NCI-H460 (cell line): ENCODE measurements at regions not wholly inside any gene's neighbourhood (a gene's known extent, or its start where the extent isn't known, plus 50 kb on each side); places are given as distances from the start of the nearest gene placed in this dataset.
"Not testable (repeated sequence)": the region's sequence is repeated elsewhere in the genome, so short reads cannot be mapped to it uniquely, and the experiment has no call there.

Source experiments
- DNase-seq: peaks from one replicate; pipeline ENCODE4 v3.0.0-alpha.2; 2016; ENCODE audit warnings: low read depth; ENCODE audit errors: extremely low read depth

GRCh38 chr6:14573267-14573666, 455.7 kb downstream of the CD83 start:
- no peak for DNase-seq

- DNase-seq = no peak
These were observed 456.2 kb downstream of the CD83 start for GRCh38 chr6:14573703-14574290.

- no peak for DNase-seq
These were observed 458.4 kb downstream of the CD83 start for GRCh38 chr6:14575961-14576360.

DNA sequence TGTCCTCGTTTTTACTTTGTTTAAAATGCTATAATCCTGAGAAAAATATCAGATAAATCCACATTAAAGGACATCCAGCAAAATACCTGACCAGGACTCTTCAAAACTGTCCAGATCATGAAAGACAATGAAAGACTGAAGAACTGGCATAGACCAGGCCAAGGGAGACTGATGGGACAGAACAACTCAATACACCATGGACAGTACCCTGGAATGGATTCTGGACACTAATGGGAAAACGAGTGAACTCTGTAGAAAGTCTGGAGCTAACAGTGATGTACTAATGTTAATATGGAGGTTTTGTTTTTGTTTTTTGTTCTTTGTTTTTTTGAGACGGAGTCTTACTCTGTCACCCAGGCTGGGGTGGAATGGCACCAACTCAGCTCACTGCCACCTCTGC, 461.4 kb downstream of the CD83 start:
- DNase-seq = no peak

DNA sequence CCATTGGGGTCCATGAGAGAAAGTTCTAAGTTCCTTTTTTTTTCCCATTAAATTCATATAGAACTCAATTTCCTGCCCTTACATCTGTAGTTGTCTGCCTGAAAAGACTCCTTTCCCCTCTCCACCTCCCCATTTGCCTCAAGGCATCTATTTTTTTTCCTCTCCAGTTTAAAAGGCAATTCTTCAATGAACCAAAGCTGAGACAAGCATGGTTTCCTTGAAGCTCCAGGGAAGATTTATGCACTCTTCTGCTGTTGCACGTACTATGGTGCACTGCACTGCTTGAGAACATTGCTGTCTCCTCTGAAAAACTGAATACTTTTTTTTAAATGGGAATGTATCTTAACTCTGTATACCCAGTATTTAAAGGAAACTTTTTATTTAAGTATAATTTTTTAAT, 465.2 kb downstream of the CD83 start:
- DNase-seq = no peak

DNA sequence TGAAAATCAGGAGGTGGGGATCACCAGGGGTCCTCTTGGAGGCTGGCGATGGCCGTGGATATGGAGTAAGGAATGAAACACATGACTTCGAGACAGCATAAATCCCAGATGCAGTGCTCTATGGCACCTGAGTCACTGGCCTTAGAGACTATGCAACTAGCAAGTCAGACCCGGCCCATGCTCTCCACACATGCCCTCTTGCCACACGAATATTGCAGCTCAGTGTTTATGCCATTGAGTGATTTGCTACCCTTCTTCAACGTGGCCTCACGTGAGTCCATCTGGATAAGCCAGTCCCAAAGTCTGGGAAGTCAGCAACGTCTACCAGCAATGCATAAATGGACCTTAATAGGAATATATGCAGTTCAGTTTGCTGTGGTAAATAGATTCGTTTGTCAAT, 466.3 kb downstream of the CD83 start:
- DNase-seq = no peak

DNA sequence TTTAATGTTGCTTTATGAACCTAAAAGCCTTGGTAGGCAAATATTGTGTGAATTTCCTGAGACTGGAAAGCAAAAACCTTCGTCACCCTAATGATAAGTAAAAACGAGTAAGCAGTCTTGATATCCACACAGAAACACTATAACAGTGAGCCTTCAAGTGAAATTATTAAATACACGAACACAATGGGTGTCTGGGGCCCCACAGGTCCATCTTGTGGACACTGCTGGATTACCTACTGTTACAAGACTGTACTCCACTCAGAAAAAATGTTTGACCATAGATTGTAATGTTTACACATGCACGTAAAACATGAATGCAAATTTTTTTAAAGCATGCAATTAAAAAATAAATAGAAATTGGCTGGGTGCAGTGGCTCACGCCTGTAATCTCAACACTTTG, 466.9 kb downstream of the CD83 start:
- DNase-seq = no peak

GRCh38 chr6:14585689-14586088, 468.1 kb downstream of the CD83 start:
- no peak for DNase-seq

DNA sequence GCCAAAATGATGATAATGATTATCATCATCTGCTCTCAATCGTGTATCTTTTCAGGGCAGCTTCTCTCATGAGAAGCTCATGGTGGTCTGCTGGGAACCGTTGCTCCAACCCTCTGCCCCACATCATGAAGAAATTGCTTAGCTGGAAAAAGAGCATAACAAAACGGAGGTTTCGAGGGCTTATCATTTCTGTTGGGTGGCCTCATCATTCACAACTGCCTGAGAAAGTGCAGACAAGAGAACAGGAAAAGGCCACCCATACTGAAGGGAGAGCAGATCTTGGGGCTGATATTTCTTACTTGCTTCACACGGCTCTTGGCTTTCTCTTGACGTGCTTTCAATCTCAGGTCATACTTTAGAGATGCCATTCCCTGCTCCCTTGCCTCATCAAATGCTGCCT, 471.6 kb downstream of the CD83 start:
- no peak for DNase-seq

GRCh38 chr6:14590586-14590985, 473.0 kb downstream of the CD83 start:
- no peak for DNase-seq

- no peak for DNase-seq
These were observed 474.4 kb downstream of the CD83 start for GRCh38 chr6:14591998-14592397.

DNA sequence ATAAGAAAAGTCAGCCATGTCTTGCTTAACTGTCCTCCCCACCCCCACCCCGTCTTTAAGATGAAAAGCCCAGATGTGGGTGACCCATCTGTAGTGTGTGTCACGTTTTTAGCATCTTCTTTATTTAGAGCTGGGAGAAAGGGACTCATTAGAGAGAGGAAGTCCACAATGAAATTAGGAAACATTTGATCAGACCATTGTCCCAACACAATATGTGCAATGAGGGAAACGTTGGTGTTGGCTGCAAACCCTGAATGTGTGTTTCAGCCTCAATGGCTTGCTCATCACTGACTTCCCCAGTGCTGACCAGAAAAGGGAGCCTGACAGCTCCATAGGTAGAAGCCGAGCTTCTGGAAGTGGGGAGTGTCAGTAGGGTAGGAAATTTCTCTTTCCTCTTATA, 475.7 kb downstream of the CD83 start:
- DNase-seq = no peak

DNA sequence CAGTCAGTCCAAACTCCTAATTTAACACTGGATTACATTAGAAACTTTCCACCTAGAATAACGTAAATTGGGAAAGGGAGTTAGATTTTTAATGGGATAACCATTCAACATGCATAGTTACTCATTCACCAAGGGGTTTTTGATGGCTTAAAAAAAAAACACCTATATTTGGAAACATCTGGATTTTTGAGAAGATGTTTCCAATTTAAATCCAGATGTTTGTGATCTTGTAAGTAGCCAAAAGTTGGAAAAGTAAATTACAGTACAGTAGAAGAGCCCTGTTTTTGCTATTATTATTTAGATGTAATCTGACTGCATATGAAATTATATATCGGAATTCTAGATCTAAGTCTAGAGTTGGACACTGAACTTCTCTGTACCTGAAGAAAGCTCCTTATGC, 478.2 kb downstream of the CD83 start:
- DNase-seq = no peak

GRCh38 chr6:14596410-14596809, 478.8 kb downstream of the CD83 start:
- DNase-seq = no peak

DNA sequence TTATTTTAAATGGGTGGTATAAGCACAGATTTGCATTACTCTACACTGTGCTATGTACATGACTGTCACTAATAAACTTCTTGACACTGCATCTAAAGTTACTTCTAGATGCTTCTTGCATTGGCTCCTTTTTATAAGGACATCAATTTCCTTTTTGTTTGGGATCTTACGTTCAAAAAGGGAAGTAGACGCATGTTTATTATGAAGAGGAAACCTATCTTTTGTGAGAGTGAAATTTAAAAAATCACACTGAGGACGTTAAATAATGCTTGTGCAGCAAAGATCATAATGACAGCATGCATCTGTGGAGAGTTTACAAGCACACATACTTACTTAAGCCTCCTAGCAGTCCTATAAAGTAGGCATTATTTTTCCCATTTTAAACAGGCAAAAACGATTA, 479.5 kb downstream of the CD83 start:
- DNase-seq = no peak

GRCh38 chr6:14598017-14598864, 480.7 kb downstream of the CD83 start:
- no peak for DNase-seq

- not testable (repeated sequence) for DNase-seq
These were observed 482.7 kb downstream of the CD83 start for GRCh38 chr6:14600306-14600705.

DNA sequence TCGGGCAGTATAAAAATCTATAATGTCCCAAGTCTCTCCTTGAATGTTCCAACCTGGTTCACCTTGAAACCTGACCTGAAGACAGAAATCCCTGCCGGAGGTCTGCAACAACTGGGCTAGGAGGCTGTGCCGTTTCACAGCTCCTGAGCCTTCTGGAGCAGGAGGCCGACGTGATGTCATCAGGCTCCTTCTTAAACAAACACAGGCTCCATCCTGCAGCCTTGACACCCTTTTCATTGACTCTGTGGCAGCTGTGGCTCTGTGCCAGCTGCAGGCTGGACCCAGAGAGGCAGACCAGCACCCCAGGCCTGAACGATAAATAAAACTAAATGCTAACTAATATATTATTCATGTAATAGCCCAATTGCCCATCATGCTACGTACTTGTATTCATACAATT, 483.9 kb downstream of the CD83 start:
- no peak for DNase-seq

- DNase-seq = no peak
These were observed 488.8 kb downstream of the CD83 start for GRCh38 chr6:14606353-14606752.

DNA sequence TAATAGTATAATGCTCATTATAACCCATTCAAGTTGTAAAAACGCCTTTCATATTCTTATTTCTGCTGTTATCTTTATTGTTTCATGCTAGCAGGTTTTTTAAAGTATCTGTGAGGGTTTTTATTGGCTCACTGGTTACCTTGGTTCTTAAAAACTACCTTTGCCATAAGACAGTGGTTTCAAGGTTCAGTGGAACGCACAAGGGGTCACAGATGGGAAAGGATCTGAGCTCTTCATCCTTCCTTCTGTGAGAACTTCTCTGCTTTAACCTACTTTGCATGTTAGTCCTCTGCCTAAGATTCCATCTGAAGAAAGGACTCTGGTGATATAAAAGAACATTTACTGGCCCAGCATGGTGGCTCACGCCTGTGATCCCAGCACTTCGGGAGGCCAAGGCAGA, 492.6 kb downstream of the CD83 start:
- no peak for DNase-seq

DNA sequence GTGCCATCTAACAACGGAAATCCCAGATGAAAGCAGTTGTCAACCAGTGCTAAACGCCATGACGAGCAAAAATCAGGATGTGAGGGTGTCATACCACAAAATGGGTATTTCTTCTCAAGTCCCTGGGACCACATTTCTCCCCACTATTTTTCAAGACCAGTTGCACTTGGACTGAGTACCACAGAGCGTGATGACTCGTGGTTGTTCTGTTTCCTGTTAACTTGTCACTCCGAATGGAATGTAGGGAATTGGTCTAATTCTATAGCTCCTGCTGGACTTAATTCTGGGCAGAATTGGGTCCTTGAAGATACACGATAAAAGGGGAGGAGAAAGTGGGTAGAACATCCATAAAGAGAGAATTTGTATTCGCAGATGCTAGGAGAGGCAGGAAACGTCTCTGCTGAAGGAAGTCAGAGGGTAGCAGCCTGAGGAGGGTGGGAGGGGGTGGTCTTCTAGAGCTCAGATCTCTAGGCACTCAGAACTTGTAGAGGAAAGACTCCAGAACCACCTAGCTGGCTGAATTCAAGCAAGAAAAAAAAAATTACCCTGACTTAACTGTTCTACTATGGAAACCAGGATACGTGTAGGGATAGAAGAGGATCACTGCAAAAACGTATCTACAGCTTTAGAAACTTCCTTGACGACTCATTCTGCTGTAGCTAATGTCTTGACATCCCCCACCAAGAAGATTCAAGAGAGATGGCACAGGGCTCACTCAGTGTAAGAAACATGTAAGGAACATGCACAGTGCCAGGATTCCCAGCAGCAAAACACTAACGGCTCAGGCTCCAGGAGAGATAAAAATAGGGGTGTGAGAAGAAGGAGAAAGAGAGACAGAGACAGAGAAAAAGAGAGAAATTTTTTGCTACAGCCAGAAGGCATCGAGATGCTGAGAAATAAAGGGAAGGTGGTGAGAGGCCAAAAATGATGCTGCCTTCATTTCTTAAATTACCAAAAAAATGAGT, 494.7 kb downstream of the CD83 start:
- DNase-seq = no peak
